CD4-positive, alpha-beta T cell treated with Interleukin-12 subunit alpha and Interleukin-12 subunit beta, for 1 hour (primary cell): ENCODE measurements at regions not wholly inside any gene's neighbourhood (a gene's known extent, or its start where the extent isn't known, plus 50 kb on each side); places are given as distances from the start of the nearest gene placed in this dataset.

Experiments
- DNase-seq: peaks from one replicate; pipeline ENCODE4 v3.0.0-alpha.2; 2020

- DNase-seq = no peak
Measured at GRCh38 chr21:36636439-36636838, 62.5 kb upstream of the SIM2 start.

GRCh38 chr21:36639769-36640168 lies 59.1 kb upstream of the SIM2 start:
- DNase-seq = no peak

GRCh38 chr21:36640174-36640720 lies 58.7 kb upstream of the SIM2 start:
- no peak for DNase-seq

DNA sequence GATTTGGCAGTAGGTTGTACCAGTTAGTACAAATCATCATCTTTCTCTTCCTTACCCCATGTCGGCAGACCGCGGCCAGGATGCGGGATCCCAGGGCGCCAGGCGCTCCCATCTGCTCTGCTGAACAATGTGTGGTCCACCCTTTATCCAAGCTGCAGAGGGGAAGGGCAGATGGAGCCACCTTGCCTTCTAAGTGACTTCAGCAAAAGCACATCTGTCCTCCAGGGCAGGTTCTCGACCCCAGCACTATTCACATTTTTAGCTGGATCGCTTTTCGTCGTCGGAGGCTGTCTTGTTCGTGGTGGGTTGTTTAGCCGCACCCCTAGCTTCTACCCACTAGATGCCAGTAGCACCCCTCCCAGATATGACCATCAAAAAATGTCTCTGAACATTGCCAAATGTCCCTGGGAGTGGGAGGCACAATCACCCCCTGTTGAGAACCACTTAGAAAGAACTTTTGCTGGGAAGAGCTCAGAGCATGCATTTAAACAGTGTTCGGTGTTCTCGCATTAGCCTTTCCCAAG lies 58.1 kb upstream of the SIM2 start:
- DNase-seq = no peak

- no peak for DNase-seq
Measured at GRCh38 chr21:36641346-36641745, 57.6 kb upstream of the SIM2 start.

GRCh38 chr21:36641886-36642285 lies 57.0 kb upstream of the SIM2 start:
- DNase-seq = no peak

DNA sequence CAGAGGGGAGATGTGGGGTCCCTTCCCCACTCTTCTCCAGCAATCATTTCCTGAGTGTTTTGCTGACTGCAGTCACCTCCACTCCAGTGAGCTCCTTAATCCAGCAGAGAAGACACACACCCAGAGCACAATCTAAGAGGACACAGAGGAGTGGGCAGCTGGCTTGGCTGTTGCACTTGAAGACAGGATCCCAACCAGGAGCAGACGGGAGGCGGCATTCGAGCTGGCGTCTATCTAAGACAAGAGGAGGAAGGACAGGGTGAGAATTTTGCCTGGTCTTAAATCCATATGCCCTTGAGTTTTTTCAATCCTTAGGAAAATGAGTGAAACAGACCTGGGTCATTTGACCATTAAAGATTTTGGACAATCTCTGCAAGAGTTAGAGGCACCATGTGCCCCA lies 56.1 kb upstream of the SIM2 start:
- DNase-seq = no peak

GRCh38 chr21:36643374-36644250 lies 55.3 kb upstream of the SIM2 start:
- no peak for DNase-seq

- DNase-seq = no peak
Measured at GRCh38 chr21:36646011-36646410, 52.9 kb upstream of the SIM2 start.

DNA sequence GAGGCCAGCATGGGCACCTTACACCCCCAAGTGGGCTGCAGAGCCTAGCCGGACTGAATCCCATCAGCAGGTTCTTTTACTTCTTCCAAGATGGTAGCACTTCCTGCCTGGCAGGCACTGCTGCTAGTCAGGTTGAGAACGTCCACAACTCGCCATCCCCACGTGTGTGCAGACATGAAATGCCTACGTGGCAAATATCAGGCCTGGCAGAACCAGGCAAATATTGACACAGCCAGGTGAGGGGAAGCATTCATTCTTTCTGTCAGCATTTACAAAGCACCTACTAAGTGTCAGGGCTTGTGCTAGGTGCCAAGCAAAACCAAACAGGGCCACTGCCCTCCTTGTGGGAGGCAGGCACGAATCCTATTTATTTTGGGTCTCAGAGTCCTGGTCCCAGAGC lies 52.3 kb upstream of the SIM2 start:
- DNase-seq = no peak

DNA sequence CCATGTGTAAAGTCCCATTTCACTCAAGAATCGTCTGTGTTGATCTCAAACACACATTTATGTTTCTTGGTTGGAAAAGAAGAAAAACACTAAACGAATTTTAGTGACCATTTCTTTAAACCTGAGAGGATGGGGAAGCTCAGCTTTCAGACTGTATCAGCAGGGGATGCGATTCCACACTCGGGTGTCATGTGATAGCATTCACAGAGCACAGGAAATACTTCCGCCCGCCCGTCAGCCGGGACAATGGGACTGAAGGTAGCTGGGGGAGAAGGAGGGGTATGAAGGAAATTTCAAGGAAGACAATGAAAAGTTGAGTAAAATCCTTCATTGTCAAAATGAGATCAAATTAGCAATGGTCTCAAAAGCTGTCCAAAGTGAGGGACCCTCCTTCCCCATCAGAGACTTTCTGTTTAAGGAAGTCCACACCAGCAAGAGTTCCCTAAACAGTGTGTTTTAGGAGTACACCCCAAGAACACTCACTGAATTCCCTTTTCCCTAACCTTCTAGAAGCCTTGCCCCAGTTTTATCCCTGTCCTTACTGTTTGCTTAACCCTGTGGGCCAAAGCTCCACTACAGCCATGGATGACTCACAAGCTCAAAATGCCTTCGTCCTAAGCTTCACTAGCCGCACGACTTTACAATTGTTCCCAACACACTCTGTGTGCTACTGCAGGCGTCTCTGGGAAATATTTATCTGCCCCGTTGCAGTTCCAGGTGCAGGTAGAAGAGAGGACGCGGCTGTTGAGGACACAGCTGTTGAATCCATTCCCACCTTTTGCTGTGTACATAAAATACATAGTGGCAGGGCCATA lies 51.4 kb upstream of the SIM2 start:
- DNase-seq = no peak
